ENCODE measurements at regions not wholly inside any gene's neighbourhood (a gene's known extent, or its start where the extent isn't known, plus 50 kb on each side); places are given as distances from the start of the nearest gene placed in this dataset.
"Not testable (repeated sequence)": the region's sequence is repeated elsewhere in the genome, so short reads cannot be mapped to it uniquely, and the experiment has no call there.

DNA sequence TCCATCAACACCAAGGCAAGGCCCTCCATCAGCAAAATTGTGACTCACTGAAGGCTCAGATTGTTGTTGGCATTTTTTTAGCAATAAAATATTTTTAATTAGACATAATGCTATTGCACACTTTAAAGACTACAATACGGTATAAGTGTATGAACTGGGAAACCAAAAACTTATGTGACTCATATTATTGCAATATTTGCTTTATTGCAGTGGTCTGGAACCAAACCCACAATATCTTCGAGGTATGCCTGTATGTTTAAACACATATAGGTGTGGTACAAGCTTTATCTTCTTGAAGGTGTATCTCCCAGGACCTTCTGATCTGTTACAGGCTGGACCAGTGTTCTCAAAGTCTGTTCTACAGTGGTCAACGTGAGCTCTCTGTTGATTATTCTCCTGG is 142.3 kb upstream of the FNDC3A start:
- TF ChIP-seq, protein P1, sequence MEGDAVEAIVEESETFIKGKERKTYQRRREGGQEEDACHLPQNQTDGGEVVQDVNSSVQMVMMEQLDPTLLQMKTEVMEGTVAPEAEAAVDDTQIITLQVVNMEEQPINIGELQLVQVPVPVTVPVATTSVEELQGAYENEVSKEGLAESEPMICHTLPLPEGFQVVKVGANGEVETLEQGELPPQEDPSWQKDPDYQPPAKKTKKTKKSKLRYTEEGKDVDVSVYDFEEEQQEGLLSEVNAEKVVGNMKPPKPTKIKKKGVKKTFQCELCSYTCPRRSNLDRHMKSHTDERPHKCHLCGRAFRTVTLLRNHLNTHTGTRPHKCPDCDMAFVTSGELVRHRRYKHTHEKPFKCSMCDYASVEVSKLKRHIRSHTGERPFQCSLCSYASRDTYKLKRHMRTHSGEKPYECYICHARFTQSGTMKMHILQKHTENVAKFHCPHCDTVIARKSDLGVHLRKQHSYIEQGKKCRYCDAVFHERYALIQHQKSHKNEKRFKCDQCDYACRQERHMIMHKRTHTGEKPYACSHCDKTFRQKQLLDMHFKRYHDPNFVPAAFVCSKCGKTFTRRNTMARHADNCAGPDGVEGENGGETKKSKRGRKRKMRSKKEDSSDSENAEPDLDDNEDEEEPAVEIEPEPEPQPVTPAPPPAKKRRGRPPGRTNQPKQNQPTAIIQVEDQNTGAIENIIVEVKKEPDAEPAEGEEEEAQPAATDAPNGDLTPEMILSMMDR (IDR thresholded peaks at IDR 0.05), result no peak
- TF ChIP-seq POLR2A (IDR thresholded peaks at IDR 0.05), result no peak
- no peaks in the 10 kb centered on the region for H3K27me3 ChIP-seq
- no peaks in the 10 kb centered on the region for H3K36me3 ChIP-seq (replicated peaks in 1 of 2)
- 79 to 90% (median 81%) methylated on average over 3 of the region's 3 CpGs for WGBS, 4 donors
- no peaks in the 10 kb centered on the region for H3K4me1 ChIP-seq (replicated peaks in 1 of 2)
- no peaks in the 10 kb centered on the region for H3K9me3 ChIP-seq (replicated peaks in 1 of 3)
- DNase-seq, result no peak
- H3K4me3 ChIP-seq, result no peak overlapping the region
- intact Hi-C loops (cut with DNase I), result no loop called here
- H3K27ac ChIP-seq, result no peak overlapping the region

DNA sequence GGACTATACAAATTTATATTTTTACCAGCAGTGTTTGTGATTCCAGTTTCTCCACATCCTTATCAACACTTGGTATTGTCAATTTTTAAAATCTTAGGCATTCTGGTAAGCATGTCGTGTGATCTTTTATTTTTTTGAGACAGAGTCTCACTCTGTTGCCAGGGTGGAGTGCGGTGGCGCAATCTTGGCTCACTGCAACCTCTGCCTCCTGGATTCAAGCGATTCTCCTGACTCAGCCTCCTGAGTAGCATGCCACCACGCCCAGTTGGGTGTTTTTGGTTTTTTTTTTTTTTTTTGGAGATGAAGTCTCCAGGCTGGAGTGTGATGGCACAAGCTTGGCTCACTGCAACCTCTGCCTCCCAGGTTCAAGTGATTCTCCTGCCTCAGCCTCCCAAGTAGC is 140.4 kb upstream of the FNDC3A start:
- WGBS, 4 donors, result 95 to 97% (median 96%) methylated on average over 5 of the region's 5 CpGs
- H3K27ac ChIP-seq; H3K27me3 ChIP-seq; DNase-seq; H3K36me3 ChIP-seq (replicated peaks in 1 of 2); H3K4me1 ChIP-seq (replicated peaks in 1 of 2); H3K9me3 ChIP-seq (replicated peaks in 1 of 3); H3K4me3 ChIP-seq; intact Hi-C loops (cut with DNase I): not testable (repeated sequence)

DNA sequence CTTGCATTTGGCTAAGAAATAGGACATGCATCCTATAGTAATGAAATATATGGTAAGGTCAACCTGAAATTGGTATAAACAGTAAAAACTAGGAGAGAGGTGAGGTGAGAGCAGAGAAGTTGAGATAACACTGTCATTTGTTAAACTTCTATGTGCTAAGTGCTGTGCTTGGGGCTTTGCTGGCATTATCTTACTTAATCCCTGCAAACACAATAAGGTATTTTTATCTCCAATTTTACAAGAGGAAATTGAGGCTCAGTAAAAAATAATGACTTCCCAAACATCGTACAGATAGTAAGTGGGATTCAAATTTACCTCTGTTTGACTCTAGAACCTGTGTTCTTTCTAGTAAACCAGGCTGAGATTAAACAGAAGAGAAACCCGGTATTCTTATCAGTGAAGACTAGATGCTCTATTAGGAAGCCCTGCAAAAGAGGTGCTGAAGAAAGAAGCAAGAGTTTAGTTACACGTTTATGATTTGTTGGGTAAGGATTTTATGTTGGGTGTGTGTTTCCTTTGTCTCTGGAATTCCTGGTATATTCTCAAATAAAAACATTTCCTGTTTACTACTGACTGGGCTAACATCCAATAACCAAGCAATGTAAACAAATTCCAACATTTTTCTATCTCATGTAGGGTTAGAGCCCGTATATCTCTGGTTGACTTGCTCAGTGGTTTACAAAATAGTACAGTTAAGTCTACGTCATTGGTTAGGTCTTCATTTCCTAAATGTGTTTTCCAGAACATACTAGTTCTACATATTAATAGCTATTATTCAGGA is 137.3 kb upstream of the FNDC3A start:
- Histone ChIP-seq H3K9me3 (replicated peaks in 1 of 3) (no peaks in the 10 kb centered on the region), H3K4me1 (replicated peaks in 1 of 2) (peaks cover 0 to 4% of the 10 kb centered on the region in 2 donors), H3K36me3 (replicated peaks in 1 of 2) (no peaks in the 10 kb centered on the region), H3K27me3 (no peaks in the 10 kb centered on the region), H3K27ac (no peak overlapping the region), H3K4me3 (no peak overlapping the region)
- intact Hi-C loops (cut with DNase I), result no loop called here
- TF ChIP-seq, protein P1 (IDR thresholded peaks at IDR 0.05), result no peak
- TF ChIP-seq POLR2A (IDR thresholded peaks at IDR 0.05), result no peak
- WGBS, 4 donors, result 57 to 65% (median 62%) methylated on average over 5 of the region's 5 CpGs
- DNase-seq, result no peak

DNA sequence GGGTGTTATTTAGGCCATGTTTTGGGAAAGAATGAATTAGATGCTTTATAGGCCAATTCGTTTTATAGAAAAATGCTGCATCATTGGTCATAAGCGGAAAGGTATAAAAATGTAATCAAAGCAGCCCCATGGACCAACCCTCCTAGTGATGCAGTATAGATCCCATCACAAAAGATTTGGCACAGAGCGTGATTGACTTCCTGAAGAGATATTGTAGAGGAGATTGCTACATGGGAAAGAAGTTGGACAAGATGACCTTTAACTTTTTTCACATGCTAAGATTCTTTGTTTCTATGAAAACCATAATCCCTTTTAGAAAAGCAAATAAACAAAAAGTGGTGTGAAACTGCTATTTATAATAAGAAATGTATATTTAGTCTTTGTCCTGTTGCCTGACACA is 136.5 kb upstream of the FNDC3A start:
- peaks cover 0 to 4% of the 10 kb centered on the region in 2 donors for H3K4me1 ChIP-seq (replicated peaks in 1 of 2)
- H3K27me3 ChIP-seq, result no peaks in the 10 kb centered on the region
- H3K27ac ChIP-seq, result no peak overlapping the region
- no peak overlapping the region for H3K4me3 ChIP-seq
- no peaks in the 10 kb centered on the region for H3K9me3 ChIP-seq (replicated peaks in 1 of 3)
- TF ChIP-seq POLR2A (IDR thresholded peaks at IDR 0.05), result no peak
- TF ChIP-seq, protein P1 (IDR thresholded peaks at IDR 0.05), result no peak
- intact Hi-C loops (cut with DNase I), result no loop called here
- no peak for DNase-seq
- no peaks in the 10 kb centered on the region for H3K36me3 ChIP-seq (replicated peaks in 1 of 2)
- WGBS, 4 donors, result 80 to 86% (median 81%) methylated on average over 3 of the region's 3 CpGs

DNA sequence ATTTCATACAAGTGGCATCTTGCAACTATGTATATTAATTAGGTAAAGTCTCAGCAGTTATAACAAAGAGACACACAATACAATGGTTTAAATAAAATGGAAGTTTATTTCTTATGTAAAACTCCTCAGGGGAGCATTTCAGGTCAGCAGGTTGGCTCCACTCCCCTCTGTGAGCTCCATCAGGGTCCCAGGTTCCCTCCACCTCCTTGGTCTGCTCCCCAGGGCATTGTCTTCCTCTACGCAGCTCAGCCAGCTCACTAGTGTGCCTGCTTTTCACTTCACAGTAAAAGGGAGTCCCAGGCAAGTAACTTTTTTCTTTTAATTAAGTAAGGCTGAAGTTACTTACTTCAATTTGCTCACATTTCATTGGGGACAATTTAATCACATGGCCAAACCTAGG is 135.3 kb upstream of the FNDC3A start:
- intact Hi-C loops (cut with DNase I), result no loop called here
- Histone ChIP-seq H3K27ac (no peak overlapping the region), H3K4me1 (replicated peaks in 1 of 2) (peaks cover 0 to 4% of the 10 kb centered on the region in 2 donors), H3K9me3 (replicated peaks in 1 of 3) (no peaks in the 10 kb centered on the region), H3K4me3 (no peak overlapping the region), H3K27me3 (no peaks in the 10 kb centered on the region), H3K36me3 (replicated peaks in 1 of 2) (no peaks in the 10 kb centered on the region)
- TF ChIP-seq POLR2A (IDR thresholded peaks at IDR 0.05), result no peak
- no peak for DNase-seq
- 92 to 100% (median 96%) methylated on average over 1 of the region's 1 CpG for WGBS, 4 donors
